GM19239 (cell line): ENCODE measurements at regions not wholly inside any gene's neighbourhood (a gene's known extent, or its start where the extent isn't known, plus 50 kb on each side); places are given as distances from the start of the nearest gene placed in this dataset.

Source experiments
- DNase-seq: peaks from one replicate; pipeline ENCODE4 v3.0.0; 2011; ENCODE audit warnings: low spot score; ENCODE audit not compliant: insufficient read length
- FAIRE-seq: peaks from 2 replicates; lab custom pipeline; 2011; peaks lifted over from hg19 to GRCh38; lab: Jason Lieb, UNC

GRCh38 chr15:81473177-81473576 lies 99.2 kb upstream of the TMC3 start:
- DNase-seq (no peak), FAIRE-seq (no peak)

GRCh38 chr15:81471151-81471550 lies 97.1 kb upstream of the TMC3 start:
- FAIRE-seq (no peak), DNase-seq (no peak)

GRCh38 chr15:81469154-81469553 lies 95.1 kb upstream of the TMC3 start:
- no peak for FAIRE-seq
- DNase-seq = no peak

GRCh38 chr15:81466741-81467140 lies 92.7 kb upstream of the TMC3 start:
- DNase-seq = no peak
- no peak for FAIRE-seq

- no peak for FAIRE-seq
- no peak for DNase-seq
Observed at GRCh38 chr15:81454024-81454423, 80.0 kb upstream of the TMC3 start.

GRCh38 chr15:81450721-81451120 lies 76.7 kb upstream of the TMC3 start:
- DNase-seq = no peak
- FAIRE-seq = no peak

GRCh38 chr15:81449836-81450474 lies 75.9 kb upstream of the TMC3 start:
- DNase-seq (no peak), FAIRE-seq (no peak)

- DNase-seq (no peak), FAIRE-seq (no peak)
Observed at GRCh38 chr15:81443040-81443820, 69.2 kb upstream of the TMC3 start.

GRCh38 chr15:81442454-81442853 lies 68.4 kb upstream of the TMC3 start:
- no peak for DNase-seq
- no peak for FAIRE-seq

- no peak for DNase-seq
- FAIRE-seq = no peak
Observed at GRCh38 chr15:81434851-81435250, 60.8 kb upstream of the TMC3 start.

- no peak for DNase-seq
- FAIRE-seq = no peak
Observed at GRCh38 chr15:81433462-81433861, 59.4 kb upstream of the TMC3 start.

- FAIRE-seq (no peak), DNase-seq (no peak)
Observed at GRCh38 chr15:81432179-81432578, 58.2 kb upstream of the TMC3 start.

GRCh38 chr15:81427176-81427575 lies 53.2 kb upstream of the TMC3 start:
- DNase-seq (no peak), FAIRE-seq (no peak)

- DNase-seq = no peak
- FAIRE-seq = no peak
Observed at GRCh38 chr15:81425905-81426304, 51.9 kb upstream of the TMC3 start.
